Smooth muscle cell (in vitro differentiated cells): ENCODE measurements at regions not wholly inside any gene's neighbourhood (a gene's known extent, or its start where the extent isn't known, plus 50 kb on each side); places are given as distances from the start of the nearest gene placed in this dataset.
A peak's percentile ranks its signal among the peaks of the same experiment; 100 is the strongest.

Experiments used
- DNase-seq: peaks from one replicate; lab custom pipeline; 2025; ENCODE audit not compliant: unreplicated experiment; lab: John Stamatoyannopoulos, UW
- H2AFZ ChIP-seq: fragments of 200-600 bp; sonication (generic); 2 replicates; pipeline ENCODE4 v1.6.0; 2016; ENCODE audit warnings: antibody characterized with exemption, low read depth, mild to moderate bottlenecking
- H3F3A ChIP-seq: fragments of 200-600 bp; sonication (generic); 2 replicates; pipeline ENCODE4 v1.6.0; 2017; ENCODE audit warnings: antibody characterized with exemption, low read depth
- H3K27ac ChIP-seq: fragments of 200-600 bp; sonication (generic); 2 replicates; pipeline ENCODE4 v1.5.1; 2016; ENCODE audit warnings: low read depth, mild to moderate bottlenecking
- H3K27me3 ChIP-seq: fragments of 200-600 bp; sonication (generic); 2 replicates; pipeline ENCODE4 v1.6.1; 2016; ENCODE audit warnings: low read depth, mild to moderate bottlenecking
- H3K36me3 ChIP-seq: fragments of 200-600 bp; sonication (generic); 2 replicates; pipeline ENCODE4 v1.5.1; 2016; ENCODE audit warnings: low read depth
- H3K4me1 ChIP-seq: fragments of 200-600 bp; sonication (generic); 2 replicates; pipeline ENCODE4 v1.5.1; 2016; ENCODE audit warnings: low read depth
- H3K4me2 ChIP-seq: fragments of 200-600 bp; sonication (generic); 2 replicates; pipeline ENCODE4 v1.6.0; 2016; ENCODE audit warnings: mild to moderate bottlenecking
- H3K4me3 ChIP-seq: fragments of 200-600 bp; sonication (generic); 2 replicates; pipeline ENCODE4 v1.5.1; 2016; ENCODE audit warnings: mild to moderate bottlenecking
- H3K79me2 ChIP-seq: fragments of 200-600 bp; sonication (generic); 2 replicates; pipeline ENCODE4 v1.6.0; 2016; ENCODE audit warnings: low read depth, mild to moderate bottlenecking
- H3K9ac ChIP-seq: fragments of 200-600 bp; sonication (generic); 2 replicates; pipeline ENCODE4 v1.6.0; 2016; ENCODE audit warnings: low read depth
- H3K9me3 ChIP-seq: fragments of 200-600 bp; sonication (generic); replicated peaks from 2 replicates; pipeline ENCODE4 v1.5.1; 2016; ENCODE audit warnings: low read depth
- H4K20me1 ChIP-seq: fragments of 200-600 bp; sonication (generic); 2 replicates; pipeline ENCODE4 v1.6.0; 2016; ENCODE audit warnings: low read depth
- CTCF ChIP-seq: fragments of 200-600 bp; sonication (generic); IDR thresholded peaks from 2 replicates; pipeline ENCODE4 v1.5.1; 2017; ENCODE audit warnings: borderline replicate concordance, mild to moderate bottlenecking, antibody characterized with exemption; ENCODE audit not compliant: insufficient read depth, poor library complexity, severe bottlenecking
- WGBS: methylation state at CpG from one replicate; pipeline ENCODE4 v1.1.7; 2016; ENCODE audit warnings: low lambda C conversion rate; 5-methylcytosine and 5-hydroxymethylcytosine counted together

GRCh38 chr3:40841570-40842109 is 316.9 kb downstream of the ZNF621 start:
- Histone ChIP-seq H3K79me2 (no peaks in the 10 kb centered on the region), H2AFZ (no peak overlapping the region), H4K20me1 (no peaks in the 10 kb centered on the region), H3K4me2 (no peak overlapping the region), H3K4me3 (no peak overlapping the region), H3K9me3 (no peaks in the 10 kb centered on the region), H3K27ac (no peak overlapping the region), H3K4me1 (peaks cover 6% of the 10 kb centered on the region), H3K27me3 (no peaks in the 10 kb centered on the region), H3K9ac (no peak overlapping the region), H3K36me3 (no peaks in the 10 kb centered on the region), H3F3A (peaks cover 6% of the 10 kb centered on the region)
- DNase-seq: no peak
- no peak for TF ChIP-seq CTCF

DNA sequence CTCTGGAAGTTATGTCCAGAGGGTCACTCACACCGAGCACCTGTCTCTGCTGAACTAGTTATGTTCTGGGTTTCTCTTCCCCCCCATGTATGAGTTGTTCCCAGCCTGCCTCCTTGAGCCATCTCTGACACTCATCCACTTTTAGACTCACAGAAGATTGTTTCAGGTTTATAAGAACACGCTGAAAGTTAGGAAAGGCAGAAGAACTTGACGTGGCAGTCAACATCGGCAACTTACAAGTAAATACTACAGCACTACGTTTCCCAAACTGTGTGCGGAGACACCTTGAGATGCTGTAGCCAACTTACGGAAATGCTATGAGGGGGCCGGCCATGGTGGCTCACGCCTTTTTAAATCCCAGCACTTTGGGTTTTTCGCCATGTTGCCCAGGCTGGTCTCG is 318.0 kb downstream of the ZNF621 start:
- H3K4me3 ChIP-seq: no peak overlapping the region
- H3K79me2 ChIP-seq: no peaks in the 10 kb centered on the region
- H3K27me3 ChIP-seq: no peaks in the 10 kb centered on the region
- H3F3A ChIP-seq: peaks cover 6% of the 10 kb centered on the region
- no peaks in the 10 kb centered on the region for H3K36me3 ChIP-seq
- peaks cover 6% of the 10 kb centered on the region for H3K4me1 ChIP-seq
- H3K9me3 ChIP-seq: no peaks in the 10 kb centered on the region
- no peak for TF ChIP-seq CTCF
- no peak for DNase-seq
- no peak overlapping the region for H3K27ac ChIP-seq
- H4K20me1 ChIP-seq: no peaks in the 10 kb centered on the region
- H2AFZ ChIP-seq: no peak overlapping the region
- H3K9ac ChIP-seq: no peak overlapping the region
- WGBS: 98% methylated on average over 11 of the region's 11 CpGs
- no peak overlapping the region for H3K4me2 ChIP-seq

DNA sequence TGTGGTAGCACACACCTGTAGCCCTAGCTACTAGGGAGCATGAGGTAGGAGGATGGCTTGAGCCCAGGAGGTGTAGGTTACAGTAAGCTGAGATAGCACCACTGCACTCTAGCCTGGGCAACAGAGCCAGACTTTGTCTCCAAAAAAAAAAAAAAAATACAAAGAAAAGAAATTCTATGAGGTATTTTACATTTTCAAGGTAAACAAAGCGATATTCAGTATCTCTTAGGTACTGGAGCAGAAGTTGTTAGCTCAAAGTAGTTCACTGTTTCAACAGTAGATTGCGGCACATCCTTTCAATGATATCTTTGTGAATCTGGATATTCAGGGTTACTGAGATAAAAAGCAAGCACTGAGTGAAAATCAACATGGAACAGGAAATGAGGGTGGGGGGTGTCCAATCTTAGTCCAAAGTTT is 318.5 kb downstream of the ZNF621 start:
- Histone ChIP-seq H3K4me1 (peaks cover 6% of the 10 kb centered on the region), H3F3A (peaks cover 6% of the 10 kb centered on the region), H3K9ac (no peak overlapping the region), H2AFZ (no peak overlapping the region), H3K36me3 (no peaks in the 10 kb centered on the region), H3K79me2 (no peaks in the 10 kb centered on the region), H3K9me3 (no peaks in the 10 kb centered on the region), H3K27ac (no peak overlapping the region), H4K20me1 (no peaks in the 10 kb centered on the region), H3K27me3 (no peaks in the 10 kb centered on the region), H3K4me3 (no peak overlapping the region), H3K4me2 (no peak overlapping the region)
- no peak for TF ChIP-seq CTCF
- no peak for DNase-seq
- 90% methylated on average over 2 of the region's 2 CpGs for WGBS

- Histone ChIP-seq H3K9ac (no peak overlapping the region), H3K79me2 (no peaks in the 10 kb centered on the region), H3K27ac (peak overlapping the region; percentile 41), H3F3A (peaks cover 6% of the 10 kb centered on the region), H2AFZ (peak overlapping the region; percentile 60), H3K4me2 (peak overlapping the region; percentile 30), H4K20me1 (no peaks in the 10 kb centered on the region), H3K27me3 (no peaks in the 10 kb centered on the region), H3K4me1 (peaks cover 6% of the 10 kb centered on the region), H3K9me3 (no peaks in the 10 kb centered on the region), H3K4me3 (no peak overlapping the region), H3K36me3 (no peaks in the 10 kb centered on the region)
- DNase-seq: no peak
- WGBS: 28% methylated on average over 7 of the region's 7 CpGs
- TF ChIP-seq CTCF: no peak
These were observed 319.2 kb downstream of the ZNF621 start for GRCh38 chr3:40843851-40844548.
